Liver (tissue), 8 donors: ENCODE measurements at regions not wholly inside any gene's neighbourhood (a gene's known extent, or its start where the extent isn't known, plus 50 kb on each side); places are given as distances from the start of the nearest gene placed in this dataset.

Source experiments
- DNase-seq: peaks from one replicate; pipeline ENCODE4 v3.0.0-alpha.2; 2017; ENCODE audit warnings: low spot score
- H3K27ac ChIP-seq, 2 donors: one replicate each; pipeline ENCODE4 v1.7.0; 2013; ENCODE audit warnings: inconsistent platforms in 2 of 2, low read length in 2 of 2, control low read depth in 1 of 2, low read depth in 1 of 2, mild to moderate bottlenecking in 1 of 2
- H3K27me3 ChIP-seq, 4 donors: one replicate each; pipeline versions ENCODE4 v1.6.1 to v1.7.0; 2013; ENCODE audit warnings: low read length in 3 of 4, inconsistent platforms in 1 of 4, mild to moderate bottlenecking in 1 of 4, moderate library complexity in 1 of 4; ENCODE audit not compliant: control insufficient read depth in 4 of 4, insufficient read depth in 4 of 4
- H3K36me3 ChIP-seq, 4 donors: one replicate each; pipeline versions ENCODE4 v1.6.1 to v1.7.0; 2013; ENCODE audit warnings: low read length in 3 of 4, mild to moderate bottlenecking in 3 of 4, low read depth in 1 of 4, moderate library complexity in 1 of 4; ENCODE audit not compliant: control insufficient read depth in 4 of 4, insufficient read depth in 3 of 4
- H3K4me1 ChIP-seq, 4 donors: one replicate each; pipeline versions ENCODE4 v1.6.1 to v1.7.0; 2013; ENCODE audit warnings: low read length in 3 of 4, mild to moderate bottlenecking in 3 of 4, moderate library complexity in 1 of 4; ENCODE audit not compliant: control insufficient read depth in 4 of 4, insufficient read depth in 4 of 4
- H3K4me3 ChIP-seq, 3 donors: one replicate each; pipeline versions ENCODE4 v1.6.1 to v1.7.0; 2013; ENCODE audit warnings: low read length in 3 of 3, control low read depth in 1 of 3, low read depth in 1 of 3, mild to moderate bottlenecking in 1 of 3
- H3K9ac ChIP-seq, 2 donors: one replicate each; pipeline ENCODE4 v1.7.0; 2013; ENCODE audit warnings: low read length in 2 of 2, mild to moderate bottlenecking in 2 of 2, moderate library complexity in 2 of 2, control low read depth in 1 of 2, low read depth in 1 of 2
- H3K9me3 ChIP-seq, 4 donors: one replicate each; pipeline versions ENCODE4 v1.6.1 to v1.7.0; 2013; ENCODE audit warnings: low read length in 3 of 4; ENCODE audit not compliant: control insufficient read depth in 4 of 4
- CTCF ChIP-seq: fragments of 150-350 bp; IDR thresholded peaks from 2 replicates; pipeline ENCODE4 v1.5.1; 2017; ENCODE audit warnings: improper control_type of control experiment, low read depth, low read length; ENCODE audit not compliant: missing input control
- EGR1 ChIP-seq, 2 donors: IDR thresholded peaks; 2 replicates each; pipeline ENCODE4 v1.6.1; 2016 to 2018; ENCODE audit warnings: antibody characterized with exemption in 2 of 2, low read depth in 2 of 2
- FOXA1 ChIP-seq: IDR thresholded peaks from 2 replicates; pipeline ENCODE4 v1.6.1; 2016; ENCODE audit warnings: antibody characterized with exemption
- FOXA2 ChIP-seq: IDR thresholded peaks from 2 replicates; pipeline ENCODE4 v1.6.1; 2016; ENCODE audit warnings: antibody characterized with exemption
- HNF4G ChIP-seq: IDR thresholded peaks from 2 replicates; pipeline ENCODE4 v1.6.1; 2016; ENCODE audit warnings: antibody characterized with exemption
- JUND ChIP-seq, 2 donors: IDR thresholded peaks; 2 replicates each; pipeline ENCODE4 v1.6.1; 2016; ENCODE audit warnings: antibody characterized with exemption in 2 of 2
- NR2F2 ChIP-seq: IDR thresholded peaks from 2 replicates; pipeline ENCODE4 v1.6.1; 2016; ENCODE audit warnings: antibody characterized with exemption
- REST ChIP-seq: IDR thresholded peaks from 2 replicates; pipeline ENCODE4 v1.6.1; 2016; ENCODE audit warnings: antibody characterized with exemption, mild to moderate bottlenecking
- SP1 ChIP-seq: IDR thresholded peaks from 2 replicates; pipeline ENCODE4 v1.6.1; 2018; ENCODE audit warnings: antibody characterized with exemption, mild to moderate bottlenecking
- TAF1 ChIP-seq: conservative IDR thresholded peaks from 2 replicates; pipeline ENCODE4 v1.6.1; 2016; ENCODE audit warnings: antibody characterized with exemption, mild to moderate bottlenecking
- YY1 ChIP-seq: IDR thresholded peaks from 2 replicates; pipeline ENCODE4 v1.6.1; 2016; ENCODE audit warnings: antibody characterized with exemption, mild to moderate bottlenecking
- WGBS: extraction: QIAGEN DNeasy Blood & Tissue Kit; methylation state at CpG from one replicate; pipeline ENCODE4 v1.1.7; 2013; 5-methylcytosine and 5-hydroxymethylcytosine counted together
- TF ChIP-seq, protein P1 (sequence below): IDR thresholded peaks from 2 replicates; pipeline ENCODE4 v1.6.1; 2016; ENCODE audit warnings: antibody characterized with exemption
- TF ChIP-seq, protein P2 (sequence below): IDR thresholded peaks from 2 replicates; pipeline ENCODE4 v1.6.1; 2016; ENCODE audit warnings: antibody characterized with exemption
- donor health status: healthy.
- donor health status: healthy.
- donor health status: healthy.
- donor health status: healthy.
- donor health status: healthy.

DNA sequence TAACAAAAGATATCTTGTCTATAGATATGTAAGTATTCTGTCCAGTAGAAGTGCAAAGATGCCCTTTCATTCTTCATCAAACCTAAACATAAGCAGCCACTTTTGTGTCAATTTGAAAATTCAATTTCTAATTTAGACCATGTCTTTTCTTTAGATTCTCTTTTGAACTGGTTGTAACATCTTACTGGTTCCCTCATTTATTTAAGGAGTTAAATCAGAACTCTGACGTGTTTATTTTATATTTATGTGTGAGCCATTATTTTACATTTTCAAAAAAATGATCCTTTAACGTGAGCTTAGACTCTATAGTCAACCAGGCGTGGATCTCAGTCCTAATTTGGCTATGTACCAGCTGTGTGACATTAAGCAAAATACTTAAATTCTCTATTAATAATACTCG is 74.0 kb upstream of the PHYHIPL start:
- no peak overlapping the region for H3K4me3 ChIP-seq
- H3K9ac ChIP-seq = no peak overlapping the region
- no peaks in the 10 kb centered on the region for H3K9me3 ChIP-seq
- no peak overlapping the region for H3K27ac ChIP-seq
- DNase-seq = no peak
- WGBS = 91% methylated on average over 4 of the region's 4 CpGs
- TF ChIP-seq YY1 = no peak
- TF ChIP-seq JUND (IDR thresholded peaks at IDR 0.05) = no peak
- TF ChIP-seq, protein P1, sequence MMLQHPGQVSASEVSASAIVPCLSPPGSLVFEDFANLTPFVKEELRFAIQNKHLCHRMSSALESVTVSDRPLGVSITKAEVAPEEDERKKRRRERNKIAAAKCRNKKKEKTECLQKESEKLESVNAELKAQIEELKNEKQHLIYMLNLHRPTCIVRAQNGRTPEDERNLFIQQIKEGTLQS = no peak
- TF ChIP-seq TAF1 = no peak
- no peaks in the 10 kb centered on the region for H3K36me3 ChIP-seq
- H3K27me3 ChIP-seq = no peaks in the 10 kb centered on the region
- peaks cover 0 to 3% (median 2%) of the 10 kb centered on the region in 4 donors for H3K4me1 ChIP-seq

DNA sequence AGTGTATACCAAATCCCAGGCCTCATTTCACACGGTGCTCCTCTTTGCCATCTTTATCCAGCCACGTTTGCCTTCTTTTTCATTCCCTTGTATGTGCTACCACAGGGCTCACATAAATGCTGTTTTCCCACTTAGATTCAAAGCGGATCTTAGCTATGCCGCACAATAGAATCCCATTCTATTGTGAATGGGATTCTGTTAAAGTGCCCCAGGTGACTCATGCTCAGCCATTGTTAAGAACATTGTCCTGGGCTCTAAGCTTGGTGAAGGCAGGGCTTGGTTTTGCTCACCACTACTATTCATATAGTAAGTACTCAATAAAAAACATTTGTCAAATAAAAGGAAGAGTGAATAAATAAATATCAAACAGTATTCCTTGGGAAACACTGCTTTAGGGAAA is 72.3 kb upstream of the PHYHIPL start:
- H3K9ac ChIP-seq = no peak overlapping the region

More for the DNA sequence above, 72.3 kb upstream of the PHYHIPL start:
- WGBS = 94% methylated on average over 4 of the region's 4 CpGs
- H3K27me3 ChIP-seq = no peaks in the 10 kb centered on the region
- DNase-seq = no peak
- H3K9me3 ChIP-seq = no peaks in the 10 kb centered on the region
- H3K4me1 ChIP-seq = peaks cover 7 to 9% (median 8%) of the 10 kb centered on the region in 4 donors
- H3K36me3 ChIP-seq = no peaks in the 10 kb centered on the region
- H3K27ac ChIP-seq = no peak overlapping the region
- H3K4me3 ChIP-seq = no peak overlapping the region
- TF ChIP-seq NR2F2 (no peak), FOXA2 (no peak), SP1 (no peak), EGR1 (IDR thresholded peaks at IDR 0.05; ENCODE audit: low read depth in 2 of 2) (no peak), TAF1 (no peak), HNF4G (no peak), CTCF (no peak), JUND (IDR thresholded peaks at IDR 0.05) (no peak), REST (no peak), FOXA1 (no peak)
- TF ChIP-seq, protein P2, sequence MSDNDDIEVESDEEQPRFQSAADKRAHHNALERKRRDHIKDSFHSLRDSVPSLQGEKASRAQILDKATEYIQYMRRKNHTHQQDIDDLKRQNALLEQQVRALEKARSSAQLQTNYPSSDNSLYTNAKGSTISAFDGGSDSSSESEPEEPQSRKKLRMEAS = no peak
